Psoas muscle (tissue), 7 donors: ENCODE measurements at regions not wholly inside any gene's neighbourhood (a gene's known extent, or its start where the extent isn't known, plus 50 kb on each side); places are given as distances from the start of the nearest gene placed in this dataset.

Experiments
- ATAC-seq, 4 donors: fragments of 200-7000 bp; cut with Tn5 transposase; one replicate each; pipeline ENCODE4 v1.9.1; 2020; ENCODE audit warnings: moderate library complexity in 3 of 4, mild to moderate bottlenecking in 2 of 4
- DNase-seq, 2 donors: peaks; one replicate each; pipeline ENCODE4 v3.0.0-alpha.2; 2020
- H3K27ac ChIP-seq: fragments of 200-600 bp; one replicate; pipeline ENCODE4 v1.8.0; 2022
- H3K27me3 ChIP-seq, 3 donors: fragments of 200-600 bp in 1 of 3; one replicate each; pipeline versions ENCODE4 v1.6.1 to v1.8.0; 2013 to 2022; ENCODE audit warnings: low read length in 2 of 3, mild to moderate bottlenecking in 2 of 3, moderate library complexity in 1 of 3; ENCODE audit not compliant: insufficient read depth in 3 of 3
- H3K36me3 ChIP-seq, 2 donors: fragments of 200-600 bp in 1 of 2; one replicate each; pipeline versions ENCODE4 v1.6.1 to v1.8.0; 2013 to 2022; ENCODE audit warnings: low read depth in 1 of 2, mild to moderate bottlenecking in 1 of 2, moderate library complexity in 1 of 2; ENCODE audit not compliant: insufficient read depth in 1 of 2
- H3K4me1 ChIP-seq: fragments of 200-600 bp; one replicate; pipeline ENCODE4 v1.8.0; 2022
- H3K4me3 ChIP-seq: fragments of 200-600 bp; one replicate; pipeline ENCODE4 v1.8.0; 2022; ENCODE audit warnings: mild to moderate bottlenecking
- H3K9me3 ChIP-seq: fragments of 200-600 bp; one replicate; pipeline ENCODE4 v1.8.0; 2022
- CTCF ChIP-seq: fragments of 200-600 bp; IDR thresholded peaks from one replicate; pipeline ENCODE4 v1.8.0; 2022; ENCODE audit warnings: antibody characterized with exemption
- WGBS, 3 donors: extraction: QIAGEN DNeasy Blood & Tissue Kit; methylation state at CpG; one replicate each; pipeline versions ENCODE4 v1.1.6 to v1.1.7; 2013; 5-methylcytosine and 5-hydroxymethylcytosine counted together
- intact Hi-C, 2 donors: fragments of 100-400 bp; cut with DNase I; formaldehyde crosslinking; loops; one replicate each; pipeline versions ENCODE4 v1.11.0 to v1.14.2; 2022
- donor health status: healthy with polysubstance abuse.
- donor health status: DM: no; HTN: no; CAD: no; lungs with moderate emphysema.
- donor health status: Bipolar disorder and iron deficiency.
- donor health status: healthy.
- donor health status: DM: yes; HTN: yes; CAD: no.
- donor health status: DM: no; HTN: no; CAD: no.
- donor health status: DM: yes; HTN: yes; CAD: no.

- intact Hi-C loops: no loop called here
- H3K27me3 ChIP-seq: no peaks in the 10 kb centered on the region
- H3K4me1 ChIP-seq: peaks cover 19% of the 10 kb centered on the region
- no peak for DNase-seq
- WGBS, 3 donors: 78 to 87% (median 82%) methylated on average over 21 of the region's 21 CpGs
- no peak overlapping the region for H3K27ac ChIP-seq
- H3K9me3 ChIP-seq: no peaks in the 10 kb centered on the region
- TF ChIP-seq CTCF: no peak
- no peak overlapping the region for H3K4me3 ChIP-seq
- H3K36me3 ChIP-seq: no peaks in the 10 kb centered on the region
- no peak for ATAC-seq
Measured at GRCh38 chr17:77458202-77459017, 317.6 kb downstream of the SEC14L1 start.

- intact Hi-C loops: no loop called here
- DNase-seq: no peak
- H3K9me3 ChIP-seq: no peaks in the 10 kb centered on the region
- peaks cover 19% of the 10 kb centered on the region for H3K4me1 ChIP-seq
- 86 to 93% (median 87%) methylated on average over 18 to 19 of the region's 19 CpGs for WGBS, 3 donors
- H3K4me3 ChIP-seq: no peak overlapping the region
- no peaks in the 10 kb centered on the region for H3K36me3 ChIP-seq
- peak overlapping the region; percentile 30 for H3K27ac ChIP-seq
- ATAC-seq: no peak
- no peak for TF ChIP-seq CTCF
- H3K27me3 ChIP-seq: no peaks in the 10 kb centered on the region
Measured at GRCh38 chr17:77459018-77459755, 318.4 kb downstream of the SEC14L1 start.

- H3K27ac ChIP-seq: peak overlapping the region; percentile 60
- intact Hi-C loops: no loop called here
- H3K4me1 ChIP-seq: peaks cover 24% of the 10 kb centered on the region
- H3K27me3 ChIP-seq: no peaks in the 10 kb centered on the region
- peak in 1 of 2 donors; percentile 40 for DNase-seq
- WGBS, 3 donors: 45 to 64% (median 57%) methylated on average over 9 of the region's 9 CpGs
- H3K36me3 ChIP-seq: no peaks in the 10 kb centered on the region
- H3K9me3 ChIP-seq: no peaks in the 10 kb centered on the region
- no peak for TF ChIP-seq CTCF
- no peak for ATAC-seq
- H3K4me3 ChIP-seq: no peak overlapping the region
Measured at GRCh38 chr17:77460514-77461046, 319.8 kb downstream of the SEC14L1 start.

GRCh38 chr17:77461277-77462057 is 320.7 kb downstream of the SEC14L1 start:
- H3K4me1 ChIP-seq: peaks cover 30% of the 10 kb centered on the region

More at GRCh38 chr17:77461277-77462057, 320.7 kb downstream of the SEC14L1 start:
- Histone ChIP-seq H3K36me3 (no peaks in the 10 kb centered on the region), H3K27me3 (no peaks in the 10 kb centered on the region), H3K27ac (peak overlapping the region; percentile 60), H3K4me3 (no peak overlapping the region), H3K9me3 (no peaks in the 10 kb centered on the region)
- ATAC-seq (no peak), DNase-seq (no peak)
- no peak for TF ChIP-seq CTCF
- intact Hi-C loops: no loop called here
- 75 to 80% (median 76%) methylated on average over 16 of the region's 16 CpGs for WGBS, 3 donors
